ENCODE measurements at regions not wholly inside any gene's neighbourhood (a gene's known extent, or its start where the extent isn't known, plus 50 kb on each side); places are given as distances from the start of the nearest gene placed in this dataset.

GRCh38 chr6:22218410-22218809 lies 78.4 kb downstream of the PRL start:
- no peaks in the 10 kb centered on the region for H3K4me1 ChIP-seq
- no peak overlapping the region for H3K27ac ChIP-seq
- no peak overlapping the region for H3K4me2 ChIP-seq (ENCODE audit: low read length)
- no peaks in the 10 kb centered on the region for H3K36me3 ChIP-seq (ENCODE audit: control insufficient read depth, insufficient read depth, low read length)
- no peaks in the 10 kb centered on the region for H3K9me3 ChIP-seq (ENCODE audit: control insufficient read depth, low read length)
- H3K9ac ChIP-seq = no peak overlapping the region
- TF ChIP-seq CTCF (IDR thresholded peaks at IDR 0.05) = no peak
- H2AFZ ChIP-seq = no peak overlapping the region
- H3K4me3 ChIP-seq (ENCODE audit: low read depth, low read length) = no peak overlapping the region
- no peaks in the 10 kb centered on the region for H3K79me2 ChIP-seq
- H3K27me3 ChIP-seq (ENCODE audit: control insufficient read depth, insufficient read depth, low read length) = no peaks in the 10 kb centered on the region

- no peak overlapping the region for H2AFZ ChIP-seq
- TF ChIP-seq CTCF (IDR thresholded peaks at IDR 0.05) = no peak
- no peaks in the 10 kb centered on the region for H3K79me2 ChIP-seq
- no peak overlapping the region for H3K4me3 ChIP-seq (ENCODE audit: low read depth, low read length)
- no peak overlapping the region for H3K27ac ChIP-seq
- no peaks in the 10 kb centered on the region for H3K36me3 ChIP-seq (ENCODE audit: control insufficient read depth, insufficient read depth, low read length)
- H3K9me3 ChIP-seq (ENCODE audit: control insufficient read depth, low read length) = no peaks in the 10 kb centered on the region
- no peak overlapping the region for H3K9ac ChIP-seq
- H3K27me3 ChIP-seq (ENCODE audit: control insufficient read depth, insufficient read depth, low read length) = no peaks in the 10 kb centered on the region
- no peaks in the 10 kb centered on the region for H3K4me1 ChIP-seq
- H3K4me2 ChIP-seq (ENCODE audit: low read length) = no peak overlapping the region
Measured at GRCh38 chr6:22219925-22220324, 76.9 kb downstream of the PRL start.

GRCh38 chr6:22221211-22221610 lies 75.6 kb downstream of the PRL start:
- Histone ChIP-seq H3K27ac (no peak overlapping the region), H3K27me3 (ENCODE audit: control insufficient read depth, insufficient read depth, low read length) (no peaks in the 10 kb centered on the region), H3K9me3 (ENCODE audit: control insufficient read depth, low read length) (no peaks in the 10 kb centered on the region), H3K79me2 (no peaks in the 10 kb centered on the region), H3K36me3 (ENCODE audit: control insufficient read depth, insufficient read depth, low read length) (no peaks in the 10 kb centered on the region), H3K4me1 (no peaks in the 10 kb centered on the region), H2AFZ (no peak overlapping the region), H3K4me2 (ENCODE audit: low read length) (no peak overlapping the region), H3K9ac (no peak overlapping the region), H3K4me3 (ENCODE audit: low read depth, low read length) (no peak overlapping the region)
- no peak for TF ChIP-seq CTCF (IDR thresholded peaks at IDR 0.05)

GRCh38 chr6:22221630-22222029 lies 75.2 kb downstream of the PRL start:
- Histone ChIP-seq H3K9ac (no peak overlapping the region), H3K27ac (no peak overlapping the region), H3K27me3 (ENCODE audit: control insufficient read depth, insufficient read depth, low read length) (no peaks in the 10 kb centered on the region), H3K79me2 (no peaks in the 10 kb centered on the region), H3K36me3 (ENCODE audit: control insufficient read depth, insufficient read depth, low read length) (no peaks in the 10 kb centered on the region), H3K4me2 (ENCODE audit: low read length) (no peak overlapping the region), H2AFZ (no peak overlapping the region), H3K4me1 (no peaks in the 10 kb centered on the region), H3K4me3 (ENCODE audit: low read depth, low read length) (no peak overlapping the region), H3K9me3 (ENCODE audit: control insufficient read depth, low read length) (no peaks in the 10 kb centered on the region)
- no peak for TF ChIP-seq CTCF (IDR thresholded peaks at IDR 0.05)

- Histone ChIP-seq H3K4me1 (no peaks in the 10 kb centered on the region), H3K27ac (no peak overlapping the region), H3K36me3 (ENCODE audit: control insufficient read depth, insufficient read depth, low read length) (no peaks in the 10 kb centered on the region), H3K79me2 (no peaks in the 10 kb centered on the region), H2AFZ (no peak overlapping the region), H3K9me3 (ENCODE audit: control insufficient read depth, low read length) (no peaks in the 10 kb centered on the region), H3K4me2 (ENCODE audit: low read length) (no peak overlapping the region), H3K4me3 (ENCODE audit: low read depth, low read length) (no peak overlapping the region), H3K27me3 (ENCODE audit: control insufficient read depth, insufficient read depth, low read length) (no peaks in the 10 kb centered on the region), H3K9ac (no peak overlapping the region)
- TF ChIP-seq CTCF (IDR thresholded peaks at IDR 0.05) = no peak
Measured at GRCh38 chr6:22222469-22222868, 74.4 kb downstream of the PRL start.
